Liver (tissue), 3 donors: ENCODE measurements at regions not wholly inside any gene's neighbourhood (a gene's known extent, or its start where the extent isn't known, plus 50 kb on each side); places are given as distances from the start of the nearest gene placed in this dataset.

Source experiments
- EGR1 ChIP-seq, 2 donors: IDR thresholded peaks; 2 replicates each; pipeline ENCODE4 v1.6.1; 2016 to 2018; ENCODE audit warnings: antibody characterized with exemption in 2 of 2, low read depth in 2 of 2
- GABPA ChIP-seq, 2 donors: IDR thresholded peaks in 1 of 2; conservative IDR thresholded peaks in 1 of 2; 2 replicates each; pipeline ENCODE4 v1.6.1; 2016; ENCODE audit warnings: antibody characterized with exemption in 2 of 2, mild to moderate bottlenecking in 1 of 2, moderate library complexity in 1 of 2
- REST ChIP-seq: IDR thresholded peaks from 2 replicates; pipeline ENCODE4 v1.6.1; 2016; ENCODE audit warnings: antibody characterized with exemption, mild to moderate bottlenecking
- RXRA ChIP-seq, 2 donors: IDR thresholded peaks; 2 replicates each; pipeline ENCODE4 v1.6.1; 2017 to 2018; ENCODE audit warnings: antibody characterized with exemption in 2 of 2, mild to moderate bottlenecking in 1 of 2
- TAF1 ChIP-seq: conservative IDR thresholded peaks from 2 replicates; pipeline ENCODE4 v1.6.1; 2016; ENCODE audit warnings: antibody characterized with exemption, mild to moderate bottlenecking
- YY1 ChIP-seq: IDR thresholded peaks from 2 replicates; pipeline ENCODE4 v1.6.1; 2016; ENCODE audit warnings: antibody characterized with exemption, mild to moderate bottlenecking
- TF ChIP-seq, protein P1 (sequence below): fragments of 150-350 bp; IDR thresholded peaks from 2 replicates; pipeline ENCODE4 v1.5.1; 2017; ENCODE audit warnings: improper control_type of control experiment, low read depth, low read length; ENCODE audit not compliant: missing input control
- TF ChIP-seq, protein P2 (sequence below): IDR thresholded peaks from 2 replicates; pipeline ENCODE4 v1.6.1; 2016; ENCODE audit warnings: antibody characterized with exemption
- donor health status: healthy.
- donor health status: healthy.

GRCh38 chr9:30997291-30997690 is 1387.2 kb upstream of the ACO1 start:
- TF ChIP-seq GABPA (IDR thresholded peaks at IDR 0.05 in 1 of 2, conservative IDR thresholded peaks at IDR 0.05 in 1 of 2), result no peak
- TF ChIP-seq, protein P1, sequence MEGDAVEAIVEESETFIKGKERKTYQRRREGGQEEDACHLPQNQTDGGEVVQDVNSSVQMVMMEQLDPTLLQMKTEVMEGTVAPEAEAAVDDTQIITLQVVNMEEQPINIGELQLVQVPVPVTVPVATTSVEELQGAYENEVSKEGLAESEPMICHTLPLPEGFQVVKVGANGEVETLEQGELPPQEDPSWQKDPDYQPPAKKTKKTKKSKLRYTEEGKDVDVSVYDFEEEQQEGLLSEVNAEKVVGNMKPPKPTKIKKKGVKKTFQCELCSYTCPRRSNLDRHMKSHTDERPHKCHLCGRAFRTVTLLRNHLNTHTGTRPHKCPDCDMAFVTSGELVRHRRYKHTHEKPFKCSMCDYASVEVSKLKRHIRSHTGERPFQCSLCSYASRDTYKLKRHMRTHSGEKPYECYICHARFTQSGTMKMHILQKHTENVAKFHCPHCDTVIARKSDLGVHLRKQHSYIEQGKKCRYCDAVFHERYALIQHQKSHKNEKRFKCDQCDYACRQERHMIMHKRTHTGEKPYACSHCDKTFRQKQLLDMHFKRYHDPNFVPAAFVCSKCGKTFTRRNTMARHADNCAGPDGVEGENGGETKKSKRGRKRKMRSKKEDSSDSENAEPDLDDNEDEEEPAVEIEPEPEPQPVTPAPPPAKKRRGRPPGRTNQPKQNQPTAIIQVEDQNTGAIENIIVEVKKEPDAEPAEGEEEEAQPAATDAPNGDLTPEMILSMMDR, result no peak
- no peak for TF ChIP-seq REST
- no peak for TF ChIP-seq RXRA (IDR thresholded peaks at IDR 0.05)
- TF ChIP-seq EGR1 (IDR thresholded peaks at IDR 0.05; ENCODE audit: low read depth in 2 of 2), result no peak
- no peak for TF ChIP-seq YY1
- TF ChIP-seq, protein P2, sequence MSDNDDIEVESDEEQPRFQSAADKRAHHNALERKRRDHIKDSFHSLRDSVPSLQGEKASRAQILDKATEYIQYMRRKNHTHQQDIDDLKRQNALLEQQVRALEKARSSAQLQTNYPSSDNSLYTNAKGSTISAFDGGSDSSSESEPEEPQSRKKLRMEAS, result no peak
- no peak for TF ChIP-seq TAF1
